GM13977 (cell line): ENCODE measurements at regions not wholly inside any gene's neighbourhood (a gene's known extent, or its start where the extent isn't known, plus 50 kb on each side); places are given as distances from the start of the nearest gene placed in this dataset.

ENCODE experiments used
- DNase-seq: peaks from one replicate; pipeline ENCODE4 v3.0.0; 2012; ENCODE audit warnings: low spot score
- in situ Hi-C: fragments of 300-500 bp; cut with MboI; formaldehyde crosslinking; loops from one replicate; pipeline ENCODE4 v1.12.0; 2022; ENCODE audit warnings: low sequenced_read_pairs, low pct_unique_long_range_greater_than_20kb, mixed read lengths, inconsistent platforms; ENCODE audit not compliant: unreplicated experiment
- TF ChIP-seq, protein P1 (sequence below): IDR thresholded peaks from 2 replicates; pipeline ENCODE4 v1.5.1; 2012; ENCODE audit warnings: mild to moderate bottlenecking, control low read depth; ENCODE audit not compliant: insufficient read depth; ENCODE audit errors: extremely low read depth, missing control alignments

DNA sequence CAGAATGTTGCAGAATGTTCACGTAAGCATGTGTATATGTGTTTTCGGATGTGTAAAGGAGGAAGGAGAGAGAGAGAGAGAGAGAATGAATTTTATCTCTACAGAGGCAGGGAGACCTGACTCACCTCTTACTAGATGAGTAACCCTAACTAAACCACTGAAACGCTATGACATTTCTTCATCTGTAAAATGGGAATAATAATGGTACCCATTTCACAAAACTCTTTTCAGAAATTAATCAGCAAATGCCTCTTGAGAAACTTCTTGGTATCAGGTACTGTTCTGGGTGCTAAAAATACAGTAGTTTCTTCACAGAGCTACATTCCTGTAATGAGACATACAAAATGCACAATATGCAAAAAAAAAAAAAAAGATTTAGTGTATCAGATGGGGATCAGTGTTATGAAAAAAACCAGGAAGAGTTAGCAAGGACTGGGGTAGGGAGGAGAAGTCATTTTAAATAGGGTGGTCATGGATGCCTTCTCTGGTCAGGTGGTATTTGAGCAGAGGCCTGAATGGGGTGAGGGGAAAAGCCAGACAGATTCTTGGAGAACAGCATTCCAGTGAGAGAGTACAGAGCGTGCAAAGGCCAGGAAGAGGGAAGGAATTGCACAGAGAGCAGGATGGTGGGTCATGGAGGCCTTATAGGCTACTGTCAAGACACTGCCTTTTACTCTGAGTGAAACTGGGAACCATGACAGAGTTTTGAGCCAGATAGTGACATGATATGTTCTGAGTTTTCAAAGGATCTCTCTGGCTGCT is 84.9 kb upstream of the SPANXB1 start:
- in situ Hi-C loops, result no loop called here
- TF ChIP-seq, protein P1, sequence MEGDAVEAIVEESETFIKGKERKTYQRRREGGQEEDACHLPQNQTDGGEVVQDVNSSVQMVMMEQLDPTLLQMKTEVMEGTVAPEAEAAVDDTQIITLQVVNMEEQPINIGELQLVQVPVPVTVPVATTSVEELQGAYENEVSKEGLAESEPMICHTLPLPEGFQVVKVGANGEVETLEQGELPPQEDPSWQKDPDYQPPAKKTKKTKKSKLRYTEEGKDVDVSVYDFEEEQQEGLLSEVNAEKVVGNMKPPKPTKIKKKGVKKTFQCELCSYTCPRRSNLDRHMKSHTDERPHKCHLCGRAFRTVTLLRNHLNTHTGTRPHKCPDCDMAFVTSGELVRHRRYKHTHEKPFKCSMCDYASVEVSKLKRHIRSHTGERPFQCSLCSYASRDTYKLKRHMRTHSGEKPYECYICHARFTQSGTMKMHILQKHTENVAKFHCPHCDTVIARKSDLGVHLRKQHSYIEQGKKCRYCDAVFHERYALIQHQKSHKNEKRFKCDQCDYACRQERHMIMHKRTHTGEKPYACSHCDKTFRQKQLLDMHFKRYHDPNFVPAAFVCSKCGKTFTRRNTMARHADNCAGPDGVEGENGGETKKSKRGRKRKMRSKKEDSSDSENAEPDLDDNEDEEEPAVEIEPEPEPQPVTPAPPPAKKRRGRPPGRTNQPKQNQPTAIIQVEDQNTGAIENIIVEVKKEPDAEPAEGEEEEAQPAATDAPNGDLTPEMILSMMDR, result no peak

DNA sequence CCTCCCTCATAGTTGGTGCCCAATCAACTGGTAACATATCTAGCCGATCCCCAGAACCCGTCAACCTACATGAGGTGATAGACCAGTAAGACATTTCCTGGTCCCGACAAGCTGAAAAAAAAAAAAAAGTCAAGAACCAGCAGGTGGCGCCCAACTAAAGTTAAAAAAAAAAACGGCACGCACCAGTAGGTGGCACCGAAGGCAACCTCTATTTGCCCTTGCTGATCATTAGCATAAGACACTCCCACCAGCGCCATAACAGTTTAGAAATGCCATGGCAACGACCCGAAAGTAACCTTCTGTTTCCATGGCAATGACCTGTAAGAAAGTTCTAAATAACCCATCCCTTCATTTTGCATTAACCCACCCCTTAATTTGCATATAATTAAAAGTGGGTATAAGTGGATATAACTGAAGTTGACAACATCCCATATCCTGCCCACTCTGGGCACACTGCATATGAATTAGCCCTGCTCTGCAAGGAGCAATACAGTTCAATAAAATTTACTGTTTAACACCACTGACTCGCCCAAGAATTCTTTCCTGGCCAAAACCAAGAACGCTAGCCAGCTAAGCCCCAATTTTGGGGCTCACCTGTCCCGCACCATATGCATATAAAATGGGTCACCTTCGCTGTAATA is 83.9 kb upstream of the SPANXB1 start:
- TF ChIP-seq, protein P1, result peak; percentile 62
- in situ Hi-C loops, result no loop called here
- DNase-seq, result peak; percentile 18

More for the DNA sequence above, 84.9 kb upstream of the SPANXB1 start:
- no peak for DNase-seq

DNA sequence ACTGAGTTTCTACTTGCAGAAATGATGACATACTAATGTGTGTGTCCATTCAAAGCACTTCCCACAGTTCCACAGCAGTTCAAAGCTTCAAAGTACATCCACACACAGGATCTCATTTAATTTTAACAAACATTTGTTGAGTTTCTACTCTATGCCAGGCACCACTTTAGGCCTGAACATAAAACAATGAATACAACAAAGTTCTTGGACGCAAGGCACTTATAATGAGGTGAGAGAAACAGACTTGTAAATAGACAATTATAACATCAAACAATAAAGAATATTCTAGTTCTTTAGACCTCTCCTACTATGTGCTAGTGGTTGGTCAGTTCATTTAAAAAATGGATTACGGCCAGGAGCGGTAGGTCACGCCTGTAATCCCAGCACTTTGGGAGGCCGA is 82.0 kb upstream of the SPANXB1 start:
- TF ChIP-seq, protein P1, result no peak
- no peak for DNase-seq
- in situ Hi-C loops, result no loop called here

GRCh38 chrX:140923118-140923517 is 79.3 kb upstream of the SPANXB1 start:
- no peak for DNase-seq
- TF ChIP-seq, protein P1, result no peak
- in situ Hi-C loops, result no loop called here

- DNase-seq, result no peak
- in situ Hi-C loops, result no loop called here
- TF ChIP-seq, protein P1, result no peak
Observed at GRCh38 chrX:140928739-140929138, 73.7 kb upstream of the SPANXB1 start.

DNA sequence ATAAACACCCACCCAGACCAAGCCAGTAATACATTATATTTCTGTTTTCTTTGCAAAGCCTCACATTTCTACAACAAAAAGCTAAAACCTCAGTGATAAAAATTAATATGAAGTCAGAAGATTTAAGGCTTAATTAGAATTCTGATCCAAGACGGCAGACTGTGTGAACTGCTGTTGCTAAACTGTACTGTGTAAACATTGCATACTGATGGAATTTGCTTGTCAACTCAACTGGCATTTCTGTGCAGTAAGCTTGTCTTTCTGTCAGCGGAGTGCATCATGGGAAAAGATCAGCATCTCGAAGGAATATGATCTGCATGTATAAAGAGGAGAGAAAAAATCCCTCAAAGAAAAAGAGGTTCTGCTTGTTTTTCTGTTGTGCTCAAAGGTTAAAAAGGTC is 69.4 kb upstream of the SPANXB1 start:
- in situ Hi-C loops, result no loop called here
- no peak for DNase-seq
- TF ChIP-seq, protein P1, result no peak
